Mucosa of descending colon (tissue), 3 donors: ENCODE measurements at regions not wholly inside any gene's neighbourhood (a gene's known extent, or its start where the extent isn't known, plus 50 kb on each side); places are given as distances from the start of the nearest gene placed in this dataset.

Experiments
- ATAC-seq: fragments of 200-7000 bp; cut with Tn5 transposase; one replicate; pipeline ENCODE4 v1.9.1; 2020; ENCODE audit warnings: mild to moderate bottlenecking, moderate library complexity
- DNase-seq, 3 donors: peaks; one replicate each; pipeline ENCODE4 v3.0.0-alpha.2; 2020
- H3K36me3 ChIP-seq: fragments of 200-600 bp; one replicate; pipeline ENCODE4 v1.8.0; 2021; ENCODE audit warnings: low read depth, mild to moderate bottlenecking
- H3K4me1 ChIP-seq: fragments of 200-600 bp; one replicate; pipeline ENCODE4 v1.8.0; 2021; ENCODE audit warnings: low read depth, mild to moderate bottlenecking
- H3K4me3 ChIP-seq: fragments of 200-600 bp; one replicate; pipeline ENCODE4 v1.8.0; 2021; ENCODE audit warnings: mild to moderate bottlenecking
- H3K9me3 ChIP-seq: fragments of 200-600 bp; one replicate; pipeline ENCODE4 v1.8.0; 2021; ENCODE audit warnings: mild to moderate bottlenecking
- CTCF ChIP-seq: fragments of 200-600 bp; IDR thresholded peaks from one replicate; pipeline ENCODE4 v1.8.0; 2022; ENCODE audit warnings: antibody characterized with exemption, mild to moderate bottlenecking
- intact Hi-C, 2 donors: fragments of 100-400 bp; cut with DNase I in 1 of 2; cut with micrococcal nuclease in 1 of 2; formaldehyde crosslinking; loops; one replicate each; pipeline versions ENCODE4 v1.11.0 to v1.11.1; 2022; cut with DNase I, micrococcal nuclease
- donor health status: DM: no; HTN: no; CAD: no; lungs with moderate emphysema.
- donor health status: DM: no; HTN: no; CAD: no.
- donor health status: DM: no; HTN: yes; CAD: no.

- Histone ChIP-seq H3K9me3 (no peaks in the 10 kb centered on the region), H3K36me3 (no peaks in the 10 kb centered on the region), H3K4me1 (no peaks in the 10 kb centered on the region), H3K4me3 (no peak overlapping the region)
- DNase-seq: no peak
- TF ChIP-seq CTCF: no peak
- ATAC-seq: no peak
- intact Hi-C loops: no loop called here
Measured at GRCh38 chr6:23250556-23250955, 681.2 kb downstream of the HDGFL1 start.

- intact Hi-C loops: no loop called here
- ATAC-seq (no peak), DNase-seq (no peak)
- no peak for TF ChIP-seq CTCF
- Histone ChIP-seq H3K4me1 (no peaks in the 10 kb centered on the region), H3K9me3 (peaks cover 17% of the 10 kb centered on the region), H3K36me3 (no peaks in the 10 kb centered on the region), H3K4me3 (no peak overlapping the region)
Measured at GRCh38 chr6:23262864-23263263, 693.5 kb downstream of the HDGFL1 start.

- H3K9me3 ChIP-seq: peaks cover 4% of the 10 kb centered on the region
- intact Hi-C loops: no loop called here
- no peak for DNase-seq
- no peak for TF ChIP-seq CTCF
- no peaks in the 10 kb centered on the region for H3K4me1 ChIP-seq
- no peaks in the 10 kb centered on the region for H3K36me3 ChIP-seq
- ATAC-seq: no peak
- H3K4me3 ChIP-seq: no peak overlapping the region
Measured at GRCh38 chr6:23265270-23265669, 695.9 kb downstream of the HDGFL1 start.

GRCh38 chr6:23266536-23266935 lies 697.2 kb downstream of the HDGFL1 start:
- H3K4me3 ChIP-seq: no peak overlapping the region
- DNase-seq (no peak), ATAC-seq (no peak)
- no peaks in the 10 kb centered on the region for H3K9me3 ChIP-seq
- intact Hi-C loops: no loop called here
- no peaks in the 10 kb centered on the region for H3K4me1 ChIP-seq
- H3K36me3 ChIP-seq: no peaks in the 10 kb centered on the region
- TF ChIP-seq CTCF: no peak

GRCh38 chr6:23267651-23268050 lies 698.3 kb downstream of the HDGFL1 start:
- TF ChIP-seq CTCF: no peak
- ATAC-seq: no peak
- Histone ChIP-seq H3K36me3 (no peaks in the 10 kb centered on the region), H3K4me1 (no peaks in the 10 kb centered on the region), H3K4me3 (no peak overlapping the region), H3K9me3 (no peaks in the 10 kb centered on the region)
- intact Hi-C loops: no loop called here
- no peak for DNase-seq

GRCh38 chr6:23268348-23268747 lies 699.0 kb downstream of the HDGFL1 start:
- Histone ChIP-seq H3K4me1 (no peaks in the 10 kb centered on the region), H3K36me3 (no peaks in the 10 kb centered on the region), H3K9me3 (no peaks in the 10 kb centered on the region), H3K4me3 (no peak overlapping the region)
- ATAC-seq (no peak), DNase-seq (no peak)
- TF ChIP-seq CTCF: no peak
- intact Hi-C loops: no loop called here
